PFSK-1 (cell line): ENCODE measurements at regions not wholly inside any gene's neighbourhood (a gene's known extent, or its start where the extent isn't known, plus 50 kb on each side); places are given as distances from the start of the nearest gene placed in this dataset.

Experiments
- FOXP2 ChIP-seq: optimal IDR thresholded peaks from 2 replicates; pipeline ENCODE3; 2011; ENCODE audit warnings: borderline replicate concordance, control low read depth, inconsistent platforms; ENCODE audit not compliant: insufficient read depth; ENCODE audit errors: extremely low read length, extremely low read depth
- POLR2AphosphoS5 ChIP-seq: IDR thresholded peaks from 2 replicates; pipeline ENCODE4 v1.6.1; 2012; ENCODE audit warnings: low read depth, mild to moderate bottlenecking, control low read depth, low read length, moderate library complexity
- REST ChIP-seq, 2 experiments: IDR thresholded peaks; 2 replicates each; pipeline versions ENCODE4 v1.6.1 to v1.8.0; 2011 to 2012; ENCODE audit warnings: low read depth in 2 of 2, low read length in 2 of 2, control low read depth in 1 of 2, inconsistent platforms in 1 of 2, mild to moderate bottlenecking in 1 of 2, moderate library complexity in 1 of 2; ENCODE audit not compliant: insufficient read depth in 1 of 2
- SIN3A ChIP-seq: IDR thresholded peaks from 2 replicates; pipeline ENCODE4 v1.6.1; 2012; ENCODE audit warnings: mild to moderate bottlenecking, low read length, moderate library complexity, borderline replicate concordance; ENCODE audit not compliant: insufficient read depth
- TAF1 ChIP-seq: IDR thresholded peaks from 2 replicates; pipeline ENCODE4 v1.6.1; 2012; ENCODE audit warnings: low read length, control low read depth, borderline replicate concordance; ENCODE audit not compliant: insufficient read depth

- TF ChIP-seq TAF1 (no peak), FOXP2 (no peak), REST (IDR thresholded peaks at IDR 0.05; ENCODE audit: insufficient read depth in 1 of 2, low read depth in 2 of 2, low read length in 2 of 2) (no peak), SIN3A (no peak), POLR2AphosphoS5 (no peak)
These were observed 209.6 kb upstream of the CHST9 start for GRCh38 chr18:27394687-27395086.

DNA sequence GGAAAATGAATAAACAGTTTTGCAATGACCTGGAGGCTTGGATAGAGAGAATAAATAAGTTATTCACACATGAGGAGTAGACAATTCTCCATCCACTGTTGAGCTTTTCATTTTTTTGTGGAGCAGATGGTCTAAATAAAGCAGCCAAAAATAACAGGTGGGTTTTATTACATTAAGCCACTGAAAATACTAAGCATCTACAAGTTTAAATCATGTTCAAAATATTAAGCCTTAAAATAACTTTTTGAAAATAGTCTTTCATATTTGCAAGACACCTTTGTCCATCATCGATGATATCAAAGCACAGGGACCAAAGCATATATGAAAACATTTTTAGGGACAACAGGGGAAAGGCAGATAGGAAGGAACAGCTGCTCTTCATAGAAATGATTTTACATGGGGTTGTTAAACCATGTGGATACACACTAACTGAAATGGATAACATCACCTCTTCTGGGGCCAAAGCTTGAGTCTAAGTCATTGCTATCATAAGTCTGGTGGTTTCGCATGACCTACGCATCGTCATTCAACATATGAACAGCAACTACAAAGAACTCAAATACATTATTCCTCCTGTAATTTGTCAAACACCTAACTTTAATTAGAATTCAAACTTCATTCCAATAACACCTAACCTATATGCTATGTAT, 197.6 kb upstream of the CHST9 start:
- TF ChIP-seq FOXP2 (no peak), REST (IDR thresholded peaks at IDR 0.05; ENCODE audit: insufficient read depth in 1 of 2, low read depth in 2 of 2, low read length in 2 of 2) (no peak), TAF1 (no peak), SIN3A (no peak), POLR2AphosphoS5 (no peak)

GRCh38 chr18:27378431-27379095, 193.5 kb upstream of the CHST9 start:
- TF ChIP-seq REST (IDR thresholded peaks at IDR 0.05; ENCODE audit: insufficient read depth in 1 of 2, low read depth in 2 of 2, low read length in 2 of 2) (no peak), FOXP2 (no peak), SIN3A (no peak), POLR2AphosphoS5 (no peak), TAF1 (no peak)

GRCh38 chr18:27377251-27377650, 192.1 kb upstream of the CHST9 start:
- TF ChIP-seq FOXP2, result no peak
- TF ChIP-seq REST (IDR thresholded peaks at IDR 0.05; ENCODE audit: insufficient read depth in 1 of 2, low read depth in 2 of 2, low read length in 2 of 2), result no peak
- TF ChIP-seq SIN3A, result no peak
- no peak for TF ChIP-seq TAF1
- TF ChIP-seq POLR2AphosphoS5, result no peak
